ENCODE measurements at regions not wholly inside any gene's neighbourhood (a gene's known extent, or its start where the extent isn't known, plus 50 kb on each side); places are given as distances from the start of the nearest gene placed in this dataset.

GRCh38 chr16:82384949-82385348, 214.9 kb upstream of the MPHOSPH6 start:
- TF ChIP-seq TEAD4 (IDR thresholded peaks at IDR 0.05; ENCODE audit: borderline replicate concordance, insufficient read depth), result no peak
- TF ChIP-seq TAF1 (IDR thresholded peaks at IDR 0.05; ENCODE audit: borderline replicate concordance, low read depth, low read length), result no peak
- TF ChIP-seq, protein P1, sequence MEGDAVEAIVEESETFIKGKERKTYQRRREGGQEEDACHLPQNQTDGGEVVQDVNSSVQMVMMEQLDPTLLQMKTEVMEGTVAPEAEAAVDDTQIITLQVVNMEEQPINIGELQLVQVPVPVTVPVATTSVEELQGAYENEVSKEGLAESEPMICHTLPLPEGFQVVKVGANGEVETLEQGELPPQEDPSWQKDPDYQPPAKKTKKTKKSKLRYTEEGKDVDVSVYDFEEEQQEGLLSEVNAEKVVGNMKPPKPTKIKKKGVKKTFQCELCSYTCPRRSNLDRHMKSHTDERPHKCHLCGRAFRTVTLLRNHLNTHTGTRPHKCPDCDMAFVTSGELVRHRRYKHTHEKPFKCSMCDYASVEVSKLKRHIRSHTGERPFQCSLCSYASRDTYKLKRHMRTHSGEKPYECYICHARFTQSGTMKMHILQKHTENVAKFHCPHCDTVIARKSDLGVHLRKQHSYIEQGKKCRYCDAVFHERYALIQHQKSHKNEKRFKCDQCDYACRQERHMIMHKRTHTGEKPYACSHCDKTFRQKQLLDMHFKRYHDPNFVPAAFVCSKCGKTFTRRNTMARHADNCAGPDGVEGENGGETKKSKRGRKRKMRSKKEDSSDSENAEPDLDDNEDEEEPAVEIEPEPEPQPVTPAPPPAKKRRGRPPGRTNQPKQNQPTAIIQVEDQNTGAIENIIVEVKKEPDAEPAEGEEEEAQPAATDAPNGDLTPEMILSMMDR (IDR thresholded peaks at IDR 0.05), result no peak
- TF ChIP-seq USF2 (IDR thresholded peaks at IDR 0.05; ENCODE audit: borderline replicate concordance, low read depth, low read length), result no peak
- no peak for TF ChIP-seq YY1 (IDR thresholded peaks at IDR 0.05; ENCODE audit: low read depth)
- TF ChIP-seq MXI1 (IDR thresholded peaks at IDR 0.05; ENCODE audit: low read depth, low read length), result no peak; the same call in 1 of the 2 replicates
- no peak for TF ChIP-seq FOSL2 (IDR thresholded peaks at IDR 0.05; ENCODE audit: borderline replicate concordance, low read depth)
- TF ChIP-seq EP300 (IDR thresholded peaks at IDR 0.05; ENCODE audit: borderline replicate concordance in 1 of 2, low read depth in 1 of 2, low read length in 1 of 2), result peak in 1 of 2 experiments; percentile 85; a peak in 2 of 4 replicates
- TF ChIP-seq GABPA (IDR thresholded peaks at IDR 0.05; ENCODE audit: low read depth), result no peak
- no peak for TF ChIP-seq SIN3A (IDR thresholded peaks at IDR 0.05; ENCODE audit: borderline replicate concordance, low read depth, low read length)
- TF ChIP-seq RFX5 (IDR thresholded peaks at IDR 0.05; ENCODE audit: low read length), result no peak

Measured in SK-N-SH (cell line).